A673 (cell line): ENCODE measurements at regions not wholly inside any gene's neighbourhood (a gene's known extent, or its start where the extent isn't known, plus 50 kb on each side); places are given as distances from the start of the nearest gene placed in this dataset.
A peak's percentile ranks its signal among the peaks of the same experiment; 100 is the strongest.

ENCODE experiments used
- BruUV-seq: library from RNA; stranded (reverse); fragments of 400-500 nt; replicated peaks from 2 replicates; lab custom pipeline; 2021; lab: Mats Ljungman, UMichigan
- CTCF ChIA-PET: fragments of 300-600 bp; sonication (Branson Sonifier 250); formaldehyde crosslinking; loops from one replicate; lab custom pipeline; 2022; ENCODE audit warnings: antibody characterized with exemption; lab: Charles Lee
- POLR2A ChIA-PET: fragments of 300-600 bp; sonication (Branson Sonifier 250); formaldehyde crosslinking; loops from one replicate; lab custom pipeline; 2022; ENCODE audit warnings: antibody characterized with exemption; ENCODE audit not compliant: low non-redundant PET; lab: Charles Lee
- DNase-seq: peaks from one replicate; pipeline ENCODE4 v3.0.0-alpha.2; 2015; ENCODE audit warnings: low spot score
- H3K27ac ChIP-seq: fragments of 200-600 bp; sonication (generic); 2 replicates; pipeline ENCODE4 v1.5.1; 2016; ENCODE audit warnings: mixed run types, low read depth, mild to moderate bottlenecking, mixed read lengths, antibody characterized with exemption, low read length; ENCODE audit not compliant: poor library complexity, severe bottlenecking
- H3K27me3 ChIP-seq: fragments of 200-600 bp; sonication (generic); replicated peaks from 2 replicates; pipeline ENCODE4 v1.6.1; 2017; ENCODE audit warnings: mixed run types, low read depth, mild to moderate bottlenecking, mixed read lengths, antibody characterized with exemption, low read length; ENCODE audit not compliant: insufficient read depth, poor library complexity
- H3K36me3 ChIP-seq: fragments of 200-600 bp; sonication (generic); 2 replicates; pipeline ENCODE4 v1.6.1; 2016; ENCODE audit warnings: mixed run types, mild to moderate bottlenecking, mixed read lengths, antibody characterized with exemption, low read length; ENCODE audit not compliant: insufficient read depth, poor library complexity, severe bottlenecking
- H3K4me1 ChIP-seq: fragments of 200-600 bp; sonication (generic); 2 replicates; pipeline ENCODE4 v1.6.1; 2017; ENCODE audit warnings: mixed run types, mild to moderate bottlenecking, mixed read lengths, antibody characterized with exemption, low read length; ENCODE audit not compliant: insufficient read depth, poor library complexity, severe bottlenecking
- H3K4me3 ChIP-seq: fragments of 200-600 bp; sonication (generic); 2 replicates; pipeline ENCODE4 v1.5.1; 2016; ENCODE audit warnings: low read depth, mixed run types, mild to moderate bottlenecking, mixed read lengths, low read length; ENCODE audit not compliant: poor library complexity, severe bottlenecking
- H3K9me3 ChIP-seq: fragments of 200-600 bp; sonication (generic); 2 replicates; pipeline ENCODE4 v1.6.1; 2016; ENCODE audit warnings: mixed run types, low read depth, mild to moderate bottlenecking, mixed read lengths, antibody characterized with exemption, low read length; ENCODE audit not compliant: poor library complexity, severe bottlenecking
- EZH2 ChIP-seq: fragments of 200-600 bp; sonication (generic); IDR thresholded peaks from 2 replicates; pipeline ENCODE4 v1.6.1; 2017; ENCODE audit warnings: borderline replicate concordance, low read depth, mild to moderate bottlenecking, mixed read lengths, antibody characterized with exemption, low read length; ENCODE audit not compliant: poor library complexity, severe bottlenecking
- intact Hi-C: fragments of 100-400 bp; cut with micrococcal nuclease; formaldehyde crosslinking; loops from one replicate; pipeline ENCODE4 v1.10.0; 2022; ENCODE audit not compliant: unreplicated experiment
- TF ChIP-seq, protein P1 (sequence below): fragments of 300-800, 200-600 bp; sonication (generic); conservative IDR thresholded peaks from 2 replicates; pipeline ENCODE4 v1.5.1; 2017; ENCODE audit warnings: low read depth, mild to moderate bottlenecking, antibody characterized with exemption, low read length, moderate library complexity, mixed read lengths

DNA sequence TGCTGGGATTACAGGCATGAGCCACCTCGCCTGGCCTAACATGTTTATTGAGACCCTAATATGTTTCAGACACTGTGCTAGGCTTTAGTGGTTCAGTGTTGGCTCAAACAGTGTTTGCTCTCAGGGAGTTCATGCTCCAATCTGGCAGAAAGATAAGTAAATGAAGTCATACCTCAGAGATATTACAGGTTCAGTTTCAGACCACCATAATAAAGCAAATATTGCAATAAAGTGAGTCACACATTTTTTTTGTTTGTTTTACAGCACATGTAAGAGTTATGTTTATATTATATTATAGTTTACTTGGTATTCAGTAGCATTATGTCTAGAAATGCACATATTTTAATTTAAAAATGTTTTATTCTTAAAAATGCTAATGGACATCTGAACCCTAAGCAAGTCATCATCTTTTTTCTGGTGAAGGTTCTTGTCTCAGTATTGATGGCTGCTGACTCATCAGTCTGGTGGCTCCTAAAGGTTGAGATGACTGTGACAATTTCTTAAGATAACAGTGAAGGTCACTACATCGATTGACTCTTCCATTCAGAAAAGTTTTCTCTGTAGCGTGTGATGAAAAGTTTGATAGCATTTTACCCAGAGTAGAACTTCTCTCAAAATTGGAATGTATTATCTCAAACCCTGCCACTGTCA lies 243.0 kb upstream of the ANO5 start:
- H3K27ac ChIP-seq, result no peak overlapping the region
- H3K4me1 ChIP-seq, result no peaks in the 10 kb centered on the region
- no peaks in the 10 kb centered on the region for H3K9me3 ChIP-seq
- H3K4me3 ChIP-seq, result no peak overlapping the region
- no peaks in the 10 kb centered on the region for H3K27me3 ChIP-seq
- ChIA-PET CTCF (no interaction called here), POLR2A (no interaction called here)
- BruUV-seq, result no TSS peak
- no peak for DNase-seq
- H3K36me3 ChIP-seq, result no peaks in the 10 kb centered on the region
- intact Hi-C loops, result no loop called here
- TF ChIP-seq, protein P1, sequence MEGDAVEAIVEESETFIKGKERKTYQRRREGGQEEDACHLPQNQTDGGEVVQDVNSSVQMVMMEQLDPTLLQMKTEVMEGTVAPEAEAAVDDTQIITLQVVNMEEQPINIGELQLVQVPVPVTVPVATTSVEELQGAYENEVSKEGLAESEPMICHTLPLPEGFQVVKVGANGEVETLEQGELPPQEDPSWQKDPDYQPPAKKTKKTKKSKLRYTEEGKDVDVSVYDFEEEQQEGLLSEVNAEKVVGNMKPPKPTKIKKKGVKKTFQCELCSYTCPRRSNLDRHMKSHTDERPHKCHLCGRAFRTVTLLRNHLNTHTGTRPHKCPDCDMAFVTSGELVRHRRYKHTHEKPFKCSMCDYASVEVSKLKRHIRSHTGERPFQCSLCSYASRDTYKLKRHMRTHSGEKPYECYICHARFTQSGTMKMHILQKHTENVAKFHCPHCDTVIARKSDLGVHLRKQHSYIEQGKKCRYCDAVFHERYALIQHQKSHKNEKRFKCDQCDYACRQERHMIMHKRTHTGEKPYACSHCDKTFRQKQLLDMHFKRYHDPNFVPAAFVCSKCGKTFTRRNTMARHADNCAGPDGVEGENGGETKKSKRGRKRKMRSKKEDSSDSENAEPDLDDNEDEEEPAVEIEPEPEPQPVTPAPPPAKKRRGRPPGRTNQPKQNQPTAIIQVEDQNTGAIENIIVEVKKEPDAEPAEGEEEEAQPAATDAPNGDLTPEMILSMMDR, result no peak
- no peak for TF ChIP-seq EZH2

DNA sequence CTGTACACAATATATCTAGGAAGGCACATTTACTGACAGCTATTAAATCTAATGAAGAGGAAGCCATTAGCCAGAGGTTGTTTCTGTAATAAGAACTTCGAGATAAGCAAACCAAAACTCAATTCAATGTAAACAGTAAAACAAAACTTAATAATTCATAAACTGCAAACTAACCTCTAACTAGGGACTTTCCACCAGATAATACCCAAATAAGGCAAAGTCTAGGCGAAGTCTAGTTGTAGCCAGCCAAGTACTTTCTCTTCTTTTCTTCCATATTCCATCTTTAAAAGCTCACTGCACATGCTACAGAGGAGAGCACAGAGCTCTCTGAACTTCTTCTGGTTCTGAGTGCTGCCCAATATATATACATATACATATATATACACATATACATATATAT lies 229.9 kb upstream of the ANO5 start:
- Histone ChIP-seq H3K36me3 (no peaks in the 10 kb centered on the region), H3K27ac (no peak overlapping the region), H3K9me3 (no peaks in the 10 kb centered on the region), H3K4me1 (no peaks in the 10 kb centered on the region), H3K4me3 (no peak overlapping the region), H3K27me3 (no peaks in the 10 kb centered on the region)
- CTCF ChIA-PET, result no interaction called here
- BruUV-seq, result no TSS peak
- DNase-seq, result no peak
- POLR2A ChIA-PET, result no interaction called here
- TF ChIP-seq, protein P1, result no peak
- TF ChIP-seq EZH2, result no peak
- intact Hi-C loops, result no loop called here

DNA sequence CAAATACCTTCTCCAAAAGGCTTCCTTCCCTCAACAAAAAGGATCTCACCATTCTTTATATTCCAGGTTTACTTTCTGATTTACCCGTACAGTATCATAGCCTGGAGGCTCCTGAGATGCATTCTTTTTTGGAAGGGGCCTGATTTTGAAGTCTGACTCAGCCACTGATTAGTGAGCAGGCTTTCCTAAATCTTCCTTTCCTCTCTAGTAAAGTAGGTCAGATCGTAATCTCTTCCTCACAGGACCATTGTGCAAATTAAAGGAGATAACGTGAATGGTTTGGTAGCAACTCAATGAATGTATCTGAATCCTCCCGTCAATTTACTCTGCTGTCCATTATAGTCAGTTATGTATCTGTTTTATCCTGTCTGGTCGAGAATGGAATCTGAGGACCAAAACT lies 227.7 kb upstream of the ANO5 start:
- ChIA-PET CTCF (no interaction called here), POLR2A (no interaction called here)
- no peak overlapping the region for H3K27ac ChIP-seq
- H3K27me3 ChIP-seq, result no peaks in the 10 kb centered on the region
- no TSS peak for BruUV-seq
- H3K4me1 ChIP-seq, result no peaks in the 10 kb centered on the region
- DNase-seq, result peak; percentile 6
- H3K36me3 ChIP-seq, result no peaks in the 10 kb centered on the region
- no peak overlapping the region for H3K4me3 ChIP-seq
- intact Hi-C loops, result no loop called here
- H3K9me3 ChIP-seq, result no peaks in the 10 kb centered on the region
- TF ChIP-seq, protein P1, result no peak
- no peak for TF ChIP-seq EZH2
